H9 (cell line): ENCODE measurements at regions not wholly inside any gene's neighbourhood (a gene's known extent, or its start where the extent isn't known, plus 50 kb on each side); places are given as distances from the start of the nearest gene placed in this dataset.

Experiments used
- DNase-seq: peaks from one replicate; pipeline ENCODE4 v3.0.0-alpha.2; 2017
- H2AFZ ChIP-seq: one replicate; pipeline ENCODE4 v1.6.1; 2013; ENCODE audit warnings: mild to moderate bottlenecking, low read length, control low read depth, moderate library complexity
- H2AK5ac ChIP-seq: 2 replicates; pipeline ENCODE4 v1.6.1; 2013; ENCODE audit warnings: low read length, control low read depth, mixed read lengths; ENCODE audit not compliant: insufficient read length
- H2BK120ac ChIP-seq: one replicate; pipeline ENCODE4 v1.6.1; 2013; ENCODE audit warnings: low read depth, mild to moderate bottlenecking, low read length, control low read depth, inconsistent platforms; ENCODE audit not compliant: poor library complexity, severe bottlenecking
- H2BK12ac ChIP-seq: 2 replicates; pipeline ENCODE4 v1.6.1; 2013; ENCODE audit warnings: low read length, control low read depth, mixed read lengths, low read depth; ENCODE audit not compliant: insufficient read length
- H2BK15ac ChIP-seq: 2 replicates; pipeline ENCODE4 v1.6.1; 2013; ENCODE audit warnings: low read depth, low read length, control low read depth
- H2BK20ac ChIP-seq: one replicate; pipeline ENCODE4 v1.6.1; 2013; ENCODE audit warnings: low read depth, mild to moderate bottlenecking, low read length, control low read depth, inconsistent platforms; ENCODE audit not compliant: poor library complexity, severe bottlenecking
- H2BK5ac ChIP-seq: 2 replicates; pipeline ENCODE4 v1.6.1; 2013; ENCODE audit warnings: low read length, control low read depth, mixed read lengths; ENCODE audit not compliant: insufficient read length
- H3K14ac ChIP-seq: 2 replicates; pipeline ENCODE4 v1.6.1; 2013; ENCODE audit warnings: low read length, control low read depth; ENCODE audit not compliant: insufficient read depth
- H3K18ac ChIP-seq: 2 replicates; pipeline ENCODE4 v1.6.1; 2013; ENCODE audit warnings: low read depth, mild to moderate bottlenecking, mixed read lengths, low read length, control low read depth; ENCODE audit not compliant: insufficient read length
- H3K23ac ChIP-seq: 2 replicates; pipeline ENCODE4 v1.6.1; 2013; ENCODE audit warnings: low read length, control low read depth, mixed read lengths, low read depth; ENCODE audit not compliant: insufficient read length
- H3K23me2 ChIP-seq: 2 replicates; pipeline ENCODE4 v1.6.1; 2013; ENCODE audit warnings: low read depth, mild to moderate bottlenecking, mixed read lengths, low read length, control low read depth; ENCODE audit not compliant: insufficient read length, poor library complexity, severe bottlenecking
- H3K27ac ChIP-seq: 2 replicates; pipeline ENCODE4 v1.5.1; 2013; ENCODE audit warnings: low read length, control low read depth, mixed read lengths, low read depth; ENCODE audit not compliant: insufficient read length
- H3K27me3 ChIP-seq: 2 replicates; pipeline ENCODE4 v1.6.1; 2013; ENCODE audit warnings: low read length, control low read depth, inconsistent platforms; ENCODE audit not compliant: insufficient read depth
- H3K4ac ChIP-seq: 2 replicates; pipeline ENCODE4 v1.6.1; 2013; ENCODE audit warnings: low read depth, mild to moderate bottlenecking, control low read depth, inconsistent platforms, low read length, moderate library complexity
- H3K4me1 ChIP-seq: 2 replicates; pipeline ENCODE4 v1.6.1; 2013; ENCODE audit warnings: low read length, control low read depth, inconsistent platforms; ENCODE audit not compliant: insufficient read depth
- H3K4me2 ChIP-seq: 2 replicates; pipeline ENCODE4 v1.6.1; 2013; ENCODE audit warnings: low read length, control low read depth, mixed read lengths; ENCODE audit not compliant: insufficient read length, insufficient read depth
- H3K56ac ChIP-seq: 2 replicates; pipeline ENCODE4 v1.6.1; 2013; ENCODE audit warnings: low read depth, mild to moderate bottlenecking, mixed read lengths, low read length, control low read depth; ENCODE audit not compliant: insufficient read length
- H3K79me1 ChIP-seq: 2 replicates; pipeline ENCODE4 v1.6.1; 2013; ENCODE audit warnings: low read depth, mild to moderate bottlenecking, moderate library complexity, low read length, control low read depth, inconsistent platforms; ENCODE audit not compliant: insufficient read depth, poor library complexity, severe bottlenecking
- H3K79me2 ChIP-seq: 2 replicates; pipeline ENCODE4 v1.6.1; 2013; ENCODE audit warnings: low read length, control low read depth, inconsistent platforms; ENCODE audit not compliant: insufficient read depth
- H3K9ac ChIP-seq: 2 replicates; pipeline ENCODE4 v1.6.1; 2013; ENCODE audit warnings: low read length, control low read depth, mixed read lengths; ENCODE audit not compliant: insufficient read length; ENCODE audit errors: extremely low read depth
- H3K9me3 ChIP-seq: one replicate; pipeline ENCODE4 v1.6.1; 2013; ENCODE audit warnings: low read depth, low read length, inconsistent platforms; ENCODE audit not compliant: control insufficient read depth
- H3T11ph ChIP-seq: one replicate; pipeline ENCODE4 v1.6.1; 2013; ENCODE audit warnings: mild to moderate bottlenecking, low read length, control low read depth, inconsistent platforms
- H4K20me1 ChIP-seq: one replicate; pipeline ENCODE4 v1.6.1; 2013; ENCODE audit not compliant: control insufficient read depth, insufficient read length, insufficient read depth
- H4K5ac ChIP-seq: 2 replicates; pipeline ENCODE4 v1.6.1; 2013; ENCODE audit warnings: low read depth, mild to moderate bottlenecking, mixed read lengths, low read length, control low read depth; ENCODE audit not compliant: insufficient read length
- H4K8ac ChIP-seq: replicated peaks from 2 replicates; pipeline ENCODE4 v1.6.1; 2013; ENCODE audit warnings: low read length, control low read depth, mixed read lengths, low read depth; ENCODE audit not compliant: insufficient read length
- H4K91ac ChIP-seq: 2 replicates; pipeline ENCODE4 v1.6.1; 2013; ENCODE audit warnings: low read depth, mild to moderate bottlenecking, moderate library complexity, mixed read lengths, low read length, control low read depth; ENCODE audit not compliant: insufficient read length
- H3K27ac Mint-ChIP-seq, 3 experiments: 2 replicates in 2 of 3; 3 replicates in 1 of 3; pipeline ENCODE4 v1.8.0; 2020 to 2021; ENCODE audit warnings: mixed read lengths in 3 of 3, mild to moderate bottlenecking in 1 of 3, moderate library complexity in 1 of 3
- H3K27me3 Mint-ChIP-seq: 2 replicates; pipeline ENCODE4 v1.8.0; 2021; ENCODE audit warnings: low read depth, mild to moderate bottlenecking, moderate library complexity, mixed read lengths
- H3K36me3 Mint-ChIP-seq, 3 experiments: 2 replicates in 2 of 3; 3 replicates in 1 of 3; pipeline ENCODE4 v1.8.0; 2020 to 2021; ENCODE audit warnings: low read depth in 3 of 3, mixed read lengths in 3 of 3; ENCODE audit not compliant: insufficient read depth in 1 of 3
- H3K4me1 Mint-ChIP-seq, 2 experiments: 2 replicates each; pipeline ENCODE4 v1.8.0; 2020; ENCODE audit warnings: mixed read lengths in 2 of 2
- H3K4me3 Mint-ChIP-seq, 2 experiments: 2 replicates in 1 of 2; 3 replicates in 1 of 2; pipeline ENCODE4 v1.8.0; 2020 to 2021; ENCODE audit warnings: mild to moderate bottlenecking in 2 of 2, mixed read lengths in 2 of 2, moderate library complexity in 1 of 2
- H3K9me3 Mint-ChIP-seq, 2 experiments: 2 replicates in 1 of 2; 3 replicates in 1 of 2; pipeline ENCODE4 v1.8.0; 2020; ENCODE audit warnings: mild to moderate bottlenecking in 2 of 2, mixed read lengths in 2 of 2, moderate library complexity in 1 of 2
- WGBS: extraction: QIAGEN DNeasy Blood & Tissue Kit; methylation state at CpG from one replicate; pipeline ENCODE4 v1.1.7; 2013; ENCODE audit warnings: missing lambda C conversion rate, low lambda C conversion rate, mixed read lengths; ENCODE audit not compliant: insufficient read length; ENCODE audit errors: extremely low coverage; 5-methylcytosine and 5-hydroxymethylcytosine counted together
- TF ChIP-seq, protein P1 (sequence below): fragments of 200-600 bp; sonication (generic); conservative IDR thresholded peaks from 3 replicates; pipeline ENCODE4 v1.8.0; 2021; ENCODE audit warnings: antibody characterized with exemption, mild to moderate bottlenecking

DNA sequence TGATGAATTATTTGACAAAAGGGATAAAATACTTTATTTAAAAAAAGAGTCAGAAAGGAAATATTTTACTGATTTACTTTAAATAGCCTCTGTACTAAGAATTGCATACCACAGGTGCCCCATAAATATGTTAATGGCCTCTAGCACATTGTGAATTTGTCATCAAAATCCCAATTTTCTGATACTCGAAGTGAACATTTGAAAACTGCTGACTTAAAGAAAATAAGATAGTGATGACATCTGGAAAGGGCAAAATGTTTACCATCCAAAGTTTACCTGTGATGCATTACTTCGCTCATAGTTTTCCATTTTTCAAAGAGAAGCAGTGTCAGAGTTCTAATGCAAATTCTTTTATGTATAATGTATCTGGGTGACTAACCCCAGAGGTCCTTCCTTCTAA lies 455.4 kb downstream of the KLF5 start:
- no peak overlapping the region for H3T11ph ChIP-seq
- no peaks in the 10 kb centered on the region for H3K23me2 ChIP-seq
- H3K23ac ChIP-seq, result no peak overlapping the region
- no peaks in the 10 kb centered on the region for H3K27me3 ChIP-seq
- no peak overlapping the region for H4K91ac ChIP-seq
- no peak overlapping the region for H2BK5ac ChIP-seq
- no peak overlapping the region for H3K4me2 ChIP-seq
- no peak overlapping the region for H2BK15ac ChIP-seq
- H2BK12ac ChIP-seq, result no peak overlapping the region
- no peak overlapping the region for H2AFZ ChIP-seq
- DNase-seq, result no peak
- H3K79me1 ChIP-seq, result no peaks in the 10 kb centered on the region
- H4K20me1 ChIP-seq, result no peaks in the 10 kb centered on the region
- no peak overlapping the region for H3K56ac ChIP-seq
- Mint-ChIP-seq H3K36me3 (no peaks in the 10 kb centered on the region), H3K27ac (no peak overlapping the region), H3K4me1 (peaks cover 19 to 27% of the 10 kb centered on the region in 2 experiments), H3K27me3 (no peaks in the 10 kb centered on the region), H3K4me3 (no peak overlapping the region), H3K9me3 (no peaks in the 10 kb centered on the region)
- peaks cover 3% of the 10 kb centered on the region; the same call in 1 of the 2 replicates for H3K4me1 ChIP-seq
- H3K18ac ChIP-seq, result no peak overlapping the region
- H2BK20ac ChIP-seq, result no peak overlapping the region
- H2BK120ac ChIP-seq, result no peak overlapping the region
- no peak overlapping the region for H3K9ac ChIP-seq
- no peaks in the 10 kb centered on the region for H3K79me2 ChIP-seq
- WGBS, result no CpG with 5 or more reads among the region's 2 CpGs
- no peak overlapping the region for H2AK5ac ChIP-seq
- H4K5ac ChIP-seq, result no peak overlapping the region
- no peak overlapping the region for H3K27ac ChIP-seq
- no peak overlapping the region for H3K14ac ChIP-seq
- H3K9me3 ChIP-seq, result no peaks in the 10 kb centered on the region
- no peak overlapping the region for H3K4ac ChIP-seq
- no peak overlapping the region for H4K8ac ChIP-seq
- TF ChIP-seq, protein P1, sequence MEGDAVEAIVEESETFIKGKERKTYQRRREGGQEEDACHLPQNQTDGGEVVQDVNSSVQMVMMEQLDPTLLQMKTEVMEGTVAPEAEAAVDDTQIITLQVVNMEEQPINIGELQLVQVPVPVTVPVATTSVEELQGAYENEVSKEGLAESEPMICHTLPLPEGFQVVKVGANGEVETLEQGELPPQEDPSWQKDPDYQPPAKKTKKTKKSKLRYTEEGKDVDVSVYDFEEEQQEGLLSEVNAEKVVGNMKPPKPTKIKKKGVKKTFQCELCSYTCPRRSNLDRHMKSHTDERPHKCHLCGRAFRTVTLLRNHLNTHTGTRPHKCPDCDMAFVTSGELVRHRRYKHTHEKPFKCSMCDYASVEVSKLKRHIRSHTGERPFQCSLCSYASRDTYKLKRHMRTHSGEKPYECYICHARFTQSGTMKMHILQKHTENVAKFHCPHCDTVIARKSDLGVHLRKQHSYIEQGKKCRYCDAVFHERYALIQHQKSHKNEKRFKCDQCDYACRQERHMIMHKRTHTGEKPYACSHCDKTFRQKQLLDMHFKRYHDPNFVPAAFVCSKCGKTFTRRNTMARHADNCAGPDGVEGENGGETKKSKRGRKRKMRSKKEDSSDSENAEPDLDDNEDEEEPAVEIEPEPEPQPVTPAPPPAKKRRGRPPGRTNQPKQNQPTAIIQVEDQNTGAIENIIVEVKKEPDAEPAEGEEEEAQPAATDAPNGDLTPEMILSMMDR, result no peak
